ENCODE measurements at regions not wholly inside any gene's neighbourhood (a gene's known extent, or its start where the extent isn't known, plus 50 kb on each side); places are given as distances from the start of the nearest gene placed in this dataset.

GRCh38 chr15:70478251-70478990 is 284.9 kb downstream of the UACA start:
- no peak for FAIRE-seq
- no peak for DNase-seq (ENCODE audit: insufficient read length, low spot score)

- DNase-seq (ENCODE audit: insufficient read length, low spot score) = no peak
- no peak for FAIRE-seq
Measured at GRCh38 chr15:70477750-70478250, 285.6 kb downstream of the UACA start.

- no peak for FAIRE-seq
Measured at GRCh38 chr15:70476441-70476840, 286.9 kb downstream of the UACA start.

GRCh38 chr15:70475921-70476320 is 287.4 kb downstream of the UACA start:
- FAIRE-seq (peak; percentile 36), DNase-seq (ENCODE audit: insufficient read length, low spot score) (no peak)

More at GRCh38 chr15:70476441-70476840, 286.9 kb downstream of the UACA start:
- DNase-seq (ENCODE audit: insufficient read length, low spot score) = no peak

- DNase-seq (ENCODE audit: insufficient read length, low spot score) (no peak), FAIRE-seq (peak; percentile 78)
Measured at GRCh38 chr15:70475407-70475781, 288.0 kb downstream of the UACA start.

- peak; percentile 80 for DNase-seq (ENCODE audit: insufficient read length, low spot score)
- FAIRE-seq = peak; percentile 71
Measured at GRCh38 chr15:70474471-70475406, 288.6 kb downstream of the UACA start.

- no peak for FAIRE-seq
Measured at GRCh38 chr15:70473581-70474370, 289.6 kb downstream of the UACA start.

GRCh38 chr15:70471517-70471916 is 291.8 kb downstream of the UACA start:
- DNase-seq (ENCODE audit: insufficient read length, low spot score) (no peak), FAIRE-seq (no peak)

More at GRCh38 chr15:70473581-70474370, 289.6 kb downstream of the UACA start:
- no peak for DNase-seq (ENCODE audit: insufficient read length, low spot score)

- FAIRE-seq (no peak), DNase-seq (ENCODE audit: insufficient read length, low spot score) (no peak)
Measured at GRCh38 chr15:70470556-70471191, 292.7 kb downstream of the UACA start.

- no peak for DNase-seq (ENCODE audit: insufficient read length, low spot score)
- peak; percentile 42 for FAIRE-seq
Measured at GRCh38 chr15:70469651-70470555, 293.5 kb downstream of the UACA start.

GRCh38 chr15:70469182-70469581 is 294.2 kb downstream of the UACA start:
- DNase-seq (ENCODE audit: insufficient read length, low spot score) (no peak), FAIRE-seq (no peak)

- FAIRE-seq (peak; percentile 73), DNase-seq (ENCODE audit: insufficient read length, low spot score) (peak; percentile 74)
Measured at GRCh38 chr15:70466895-70467529, 296.3 kb downstream of the UACA start.

GRCh38 chr15:70466305-70466704 is 297.1 kb downstream of the UACA start:
- FAIRE-seq (no peak), DNase-seq (ENCODE audit: insufficient read length, low spot score) (no peak)

GRCh38 chr15:70465812-70466211 is 297.5 kb downstream of the UACA start:
- no peak for DNase-seq (ENCODE audit: insufficient read length, low spot score)
- FAIRE-seq = no peak

- no peak for FAIRE-seq
- DNase-seq (ENCODE audit: insufficient read length, low spot score) = no peak
Measured at GRCh38 chr15:70463453-70463834, 299.9 kb downstream of the UACA start.

- no peak for FAIRE-seq
Measured at GRCh38 chr15:70461992-70462391, 301.4 kb downstream of the UACA start.

GRCh38 chr15:70461017-70461416 is 302.3 kb downstream of the UACA start:
- FAIRE-seq = no peak

More at GRCh38 chr15:70461992-70462391, 301.4 kb downstream of the UACA start:
- DNase-seq (ENCODE audit: insufficient read length, low spot score) = no peak

GRCh38 chr15:70459312-70459711 is 304.0 kb downstream of the UACA start:
- FAIRE-seq = no peak

More at GRCh38 chr15:70461017-70461416, 302.3 kb downstream of the UACA start:
- DNase-seq (ENCODE audit: insufficient read length, low spot score) = no peak

GRCh38 chr15:70453766-70454165 is 309.6 kb downstream of the UACA start:
- no peak for DNase-seq (ENCODE audit: insufficient read length, low spot score)
- FAIRE-seq = no peak

More at GRCh38 chr15:70459312-70459711, 304.0 kb downstream of the UACA start:
- no peak for DNase-seq (ENCODE audit: insufficient read length, low spot score)
